H9 (cell line): ENCODE measurements at regions not wholly inside any gene's neighbourhood (a gene's known extent, or its start where the extent isn't known, plus 50 kb on each side); places are given as distances from the start of the nearest gene placed in this dataset.
A peak's percentile ranks its signal among the peaks of the same experiment; 100 is the strongest.

Experiments
- DNase-seq: peaks from one replicate; pipeline ENCODE4 v3.0.0-alpha.2; 2017
- H2AFZ ChIP-seq: one replicate; pipeline ENCODE4 v1.6.1; 2013; ENCODE audit warnings: mild to moderate bottlenecking, low read length, control low read depth, moderate library complexity
- H2AK5ac ChIP-seq: 2 replicates; pipeline ENCODE4 v1.6.1; 2013; ENCODE audit warnings: low read length, control low read depth, mixed read lengths; ENCODE audit not compliant: insufficient read length
- H2BK120ac ChIP-seq: one replicate; pipeline ENCODE4 v1.6.1; 2013; ENCODE audit warnings: low read depth, mild to moderate bottlenecking, low read length, control low read depth, inconsistent platforms; ENCODE audit not compliant: poor library complexity, severe bottlenecking
- H2BK12ac ChIP-seq: 2 replicates; pipeline ENCODE4 v1.6.1; 2013; ENCODE audit warnings: low read length, control low read depth, mixed read lengths, low read depth; ENCODE audit not compliant: insufficient read length
- H2BK15ac ChIP-seq: 2 replicates; pipeline ENCODE4 v1.6.1; 2013; ENCODE audit warnings: low read depth, low read length, control low read depth
- H2BK20ac ChIP-seq: one replicate; pipeline ENCODE4 v1.6.1; 2013; ENCODE audit warnings: low read depth, mild to moderate bottlenecking, low read length, control low read depth, inconsistent platforms; ENCODE audit not compliant: poor library complexity, severe bottlenecking
- H2BK5ac ChIP-seq: 2 replicates; pipeline ENCODE4 v1.6.1; 2013; ENCODE audit warnings: low read length, control low read depth, mixed read lengths; ENCODE audit not compliant: insufficient read length
- H3K14ac ChIP-seq: 2 replicates; pipeline ENCODE4 v1.6.1; 2013; ENCODE audit warnings: low read length, control low read depth; ENCODE audit not compliant: insufficient read depth
- H3K18ac ChIP-seq: 2 replicates; pipeline ENCODE4 v1.6.1; 2013; ENCODE audit warnings: low read depth, mild to moderate bottlenecking, mixed read lengths, low read length, control low read depth; ENCODE audit not compliant: insufficient read length
- H3K23ac ChIP-seq: 2 replicates; pipeline ENCODE4 v1.6.1; 2013; ENCODE audit warnings: low read length, control low read depth, mixed read lengths, low read depth; ENCODE audit not compliant: insufficient read length
- H3K23me2 ChIP-seq: 2 replicates; pipeline ENCODE4 v1.6.1; 2013; ENCODE audit warnings: low read depth, mild to moderate bottlenecking, mixed read lengths, low read length, control low read depth; ENCODE audit not compliant: insufficient read length, poor library complexity, severe bottlenecking
- H3K27ac ChIP-seq: 2 replicates; pipeline ENCODE4 v1.5.1; 2013; ENCODE audit warnings: low read length, control low read depth, mixed read lengths, low read depth; ENCODE audit not compliant: insufficient read length
- H3K27me3 ChIP-seq: 2 replicates; pipeline ENCODE4 v1.6.1; 2013; ENCODE audit warnings: low read length, control low read depth, inconsistent platforms; ENCODE audit not compliant: insufficient read depth
- H3K4ac ChIP-seq: 2 replicates; pipeline ENCODE4 v1.6.1; 2013; ENCODE audit warnings: low read depth, mild to moderate bottlenecking, control low read depth, inconsistent platforms, low read length, moderate library complexity
- H3K4me1 ChIP-seq: 2 replicates; pipeline ENCODE4 v1.6.1; 2013; ENCODE audit warnings: low read length, control low read depth, inconsistent platforms; ENCODE audit not compliant: insufficient read depth
- H3K4me2 ChIP-seq: 2 replicates; pipeline ENCODE4 v1.6.1; 2013; ENCODE audit warnings: low read length, control low read depth, mixed read lengths; ENCODE audit not compliant: insufficient read length, insufficient read depth
- H3K56ac ChIP-seq: 2 replicates; pipeline ENCODE4 v1.6.1; 2013; ENCODE audit warnings: low read depth, mild to moderate bottlenecking, mixed read lengths, low read length, control low read depth; ENCODE audit not compliant: insufficient read length
- H3K79me1 ChIP-seq: 2 replicates; pipeline ENCODE4 v1.6.1; 2013; ENCODE audit warnings: low read depth, mild to moderate bottlenecking, moderate library complexity, low read length, control low read depth, inconsistent platforms; ENCODE audit not compliant: insufficient read depth, poor library complexity, severe bottlenecking
- H3K79me2 ChIP-seq: 2 replicates; pipeline ENCODE4 v1.6.1; 2013; ENCODE audit warnings: low read length, control low read depth, inconsistent platforms; ENCODE audit not compliant: insufficient read depth
- H3K9ac ChIP-seq: 2 replicates; pipeline ENCODE4 v1.6.1; 2013; ENCODE audit warnings: low read length, control low read depth, mixed read lengths; ENCODE audit not compliant: insufficient read length; ENCODE audit errors: extremely low read depth
- H3K9me3 ChIP-seq: one replicate; pipeline ENCODE4 v1.6.1; 2013; ENCODE audit warnings: low read depth, low read length, inconsistent platforms; ENCODE audit not compliant: control insufficient read depth
- H3T11ph ChIP-seq: one replicate; pipeline ENCODE4 v1.6.1; 2013; ENCODE audit warnings: mild to moderate bottlenecking, low read length, control low read depth, inconsistent platforms
- H4K20me1 ChIP-seq: one replicate; pipeline ENCODE4 v1.6.1; 2013; ENCODE audit not compliant: control insufficient read depth, insufficient read length, insufficient read depth
- H4K5ac ChIP-seq: 2 replicates; pipeline ENCODE4 v1.6.1; 2013; ENCODE audit warnings: low read depth, mild to moderate bottlenecking, mixed read lengths, low read length, control low read depth; ENCODE audit not compliant: insufficient read length
- H4K8ac ChIP-seq: replicated peaks from 2 replicates; pipeline ENCODE4 v1.6.1; 2013; ENCODE audit warnings: low read length, control low read depth, mixed read lengths, low read depth; ENCODE audit not compliant: insufficient read length
- H4K91ac ChIP-seq: 2 replicates; pipeline ENCODE4 v1.6.1; 2013; ENCODE audit warnings: low read depth, mild to moderate bottlenecking, moderate library complexity, mixed read lengths, low read length, control low read depth; ENCODE audit not compliant: insufficient read length
- H3K27ac Mint-ChIP-seq, 3 experiments: 2 replicates in 2 of 3; 3 replicates in 1 of 3; pipeline ENCODE4 v1.8.0; 2020 to 2021; ENCODE audit warnings: mixed read lengths in 3 of 3, mild to moderate bottlenecking in 1 of 3, moderate library complexity in 1 of 3
- H3K27me3 Mint-ChIP-seq: 2 replicates; pipeline ENCODE4 v1.8.0; 2021; ENCODE audit warnings: low read depth, mild to moderate bottlenecking, moderate library complexity, mixed read lengths
- H3K36me3 Mint-ChIP-seq, 3 experiments: 2 replicates in 2 of 3; 3 replicates in 1 of 3; pipeline ENCODE4 v1.8.0; 2020 to 2021; ENCODE audit warnings: low read depth in 3 of 3, mixed read lengths in 3 of 3; ENCODE audit not compliant: insufficient read depth in 1 of 3
- H3K4me1 Mint-ChIP-seq, 2 experiments: 2 replicates each; pipeline ENCODE4 v1.8.0; 2020; ENCODE audit warnings: mixed read lengths in 2 of 2
- H3K4me3 Mint-ChIP-seq, 2 experiments: 2 replicates in 1 of 2; 3 replicates in 1 of 2; pipeline ENCODE4 v1.8.0; 2020 to 2021; ENCODE audit warnings: mild to moderate bottlenecking in 2 of 2, mixed read lengths in 2 of 2, moderate library complexity in 1 of 2
- H3K9me3 Mint-ChIP-seq, 2 experiments: 2 replicates in 1 of 2; 3 replicates in 1 of 2; pipeline ENCODE4 v1.8.0; 2020; ENCODE audit warnings: mild to moderate bottlenecking in 2 of 2, mixed read lengths in 2 of 2, moderate library complexity in 1 of 2
- CTCF ChIP-seq: fragments of 200-600 bp; sonication (generic); conservative IDR thresholded peaks from 3 replicates; pipeline ENCODE4 v1.8.0; 2021; ENCODE audit warnings: antibody characterized with exemption, mild to moderate bottlenecking
- WGBS: extraction: QIAGEN DNeasy Blood & Tissue Kit; methylation state at CpG from one replicate; pipeline ENCODE4 v1.1.7; 2013; ENCODE audit warnings: missing lambda C conversion rate, low lambda C conversion rate, mixed read lengths; ENCODE audit not compliant: insufficient read length; ENCODE audit errors: extremely low coverage; 5-methylcytosine and 5-hydroxymethylcytosine counted together

GRCh38 chr3:56885879-56886278 is 84.1 kb upstream of the ARHGEF3 start:
- no peaks in the 10 kb centered on the region for H3K27me3 ChIP-seq
- H3K79me2 ChIP-seq, result no peaks in the 10 kb centered on the region
- no peak overlapping the region for H2BK12ac ChIP-seq
- no peak overlapping the region for H2AFZ ChIP-seq
- no peak overlapping the region for H3T11ph ChIP-seq
- H2BK15ac ChIP-seq, result no peak overlapping the region
- no peak overlapping the region for H3K56ac ChIP-seq
- H4K5ac ChIP-seq, result no peak overlapping the region
- H3K18ac ChIP-seq, result no peak overlapping the region
- H3K4me1 ChIP-seq, result no peaks in the 10 kb centered on the region
- no peak for DNase-seq
- no peaks in the 10 kb centered on the region for H3K23me2 ChIP-seq
- H2BK5ac ChIP-seq, result no peak overlapping the region
- no peak overlapping the region for H3K4me2 ChIP-seq
- TF ChIP-seq CTCF, result no peak
- Mint-ChIP-seq H3K27ac (no peak overlapping the region), H3K4me1 (peaks cover 0 to 2% of the 10 kb centered on the region in 2 experiments; a peak in 1 of 4 replicates), H3K9me3 (no peaks in the 10 kb centered on the region), H3K36me3 (no peaks in the 10 kb centered on the region), H3K4me3 (no peak overlapping the region), H3K27me3 (no peaks in the 10 kb centered on the region; the same call in 1 of the 2 replicates)
- no peaks in the 10 kb centered on the region for H3K9me3 ChIP-seq
- H4K91ac ChIP-seq, result no peak overlapping the region
- no peaks in the 10 kb centered on the region for H3K79me1 ChIP-seq
- H3K9ac ChIP-seq, result no peak overlapping the region
- H3K23ac ChIP-seq, result peak overlapping the region; percentile 8
- no peaks in the 10 kb centered on the region for H4K20me1 ChIP-seq
- no peak overlapping the region for H2BK120ac ChIP-seq
- no peak overlapping the region for H3K14ac ChIP-seq
- no peak overlapping the region for H3K27ac ChIP-seq
- no CpG with 5 or more reads among the region's 2 CpGs for WGBS
- H4K8ac ChIP-seq, result no peak overlapping the region
- no peak overlapping the region for H3K4ac ChIP-seq
- H2BK20ac ChIP-seq, result no peak overlapping the region
- H2AK5ac ChIP-seq, result no peak overlapping the region
